ENCODE measurements at regions not wholly inside any gene's neighbourhood (a gene's known extent, or its start where the extent isn't known, plus 50 kb on each side); places are given as distances from the start of the nearest gene placed in this dataset.

GRCh38 chr2:167380555-167380954, 492.3 kb downstream of the XIRP2 start:
- no peak overlapping the region for H3K27ac ChIP-seq (ENCODE audit: low read depth, low read length)
- TF ChIP-seq TAF1 (IDR thresholded peaks at IDR 0.05; ENCODE audit: low read depth, low read length) (no peak), GABPA (IDR thresholded peaks at IDR 0.05; ENCODE audit: borderline replicate concordance, insufficient read depth, low read length) (no peak), CBX5 (IDR thresholded peaks at IDR 0.05; ENCODE audit: low read depth, low read length) (no peak), NRF1 (IDR thresholded peaks at IDR 0.05; ENCODE audit: low read depth, low read length) (no peak)
- peaks cover 8% of the 10 kb centered on the region for H3K79me1 ChIP-seq (ENCODE audit: low read depth, low read length)
- H3K36me3 ChIP-seq (ENCODE audit: control insufficient read depth in 2 of 4, insufficient read depth in 4 of 4, low read length in 3 of 4): no peaks in the 10 kb centered on the region
- H4K20me1 ChIP-seq (replicated peaks in 1 of 2; ENCODE audit: control insufficient read depth in 1 of 2, insufficient read depth in 2 of 2, low read length in 2 of 2): peaks cover 5 to 8% of the 10 kb centered on the region in 2 experiments
- no peak overlapping the region for H2BK20ac ChIP-seq (ENCODE audit: low read length)
- no peak overlapping the region for H2BK120ac ChIP-seq (replicated peaks; ENCODE audit: low read depth, low read length)
- no peak overlapping the region for H3K18ac ChIP-seq (ENCODE audit: extremely low read depth, low read length)
- H2BK5ac ChIP-seq (ENCODE audit: low read depth, low read length): no peak overlapping the region; the same call in 1 of the 2 replicates
- H4K91ac ChIP-seq (replicated peaks; ENCODE audit: insufficient read length, low read length): no peak overlapping the region
- no peaks in the 10 kb centered on the region for H3K23me2 ChIP-seq (ENCODE audit: low read depth, low read length)
- no peak overlapping the region for H3K23ac ChIP-seq (ENCODE audit: insufficient read length)
- no peaks in the 10 kb centered on the region for H3K9me3 ChIP-seq (ENCODE audit: insufficient read depth in 2 of 2, low read depth in 1 of 2, low read length in 1 of 2)
- H3K4me2 ChIP-seq (ENCODE audit: insufficient read depth in 1 of 2, low read depth in 2 of 2, low read length in 2 of 2): no peak overlapping the region
- peaks cover 2 to 9% (median 9%) of the 10 kb centered on the region in 4 experiments; a peak in 5 of 7 replicates for H3K4me1 ChIP-seq (replicated peaks in 1 of 4; ENCODE audit: control insufficient read depth in 3 of 4, insufficient read depth in 4 of 4, low read length in 3 of 4)
- no peak overlapping the region for H3K4me3 ChIP-seq (ENCODE audit: extremely low read depth in 1 of 4, insufficient read depth in 2 of 4, low read depth in 3 of 4, low read length in 4 of 4)
- no peak overlapping the region for H3K14ac ChIP-seq (ENCODE audit: insufficient read length)
- H4K5ac ChIP-seq (ENCODE audit: insufficient read length, low read depth, low read length): no peak overlapping the region
- no peaks in the 10 kb centered on the region for H3K27me3 ChIP-seq (replicated peaks in 1 of 4; ENCODE audit: control insufficient read depth in 3 of 4, extremely low read depth in 1 of 4, insufficient read depth in 3 of 4, low read length in 3 of 4)
- no peak overlapping the region for H3K56ac ChIP-seq (replicated peaks; ENCODE audit: insufficient read length, low read depth, low read length)
- 0 out of 2 replicates have a peak overlapping the region, but pooled peaks have one; percentile 32 for H2BK15ac ChIP-seq (ENCODE audit: low read length)
- H2AFZ ChIP-seq (ENCODE audit: low read length): no peak overlapping the region
- H4K8ac ChIP-seq (ENCODE audit: extremely low read depth, insufficient read depth, low read length): peak overlapping the region; percentile 14; the same call in 1 of the 2 replicates
- POLR2A ChIA-PET (ENCODE audit: partially characterized antibody): interaction anchor here (0.8 kb wide), 1 partner anchor 57 kb away, joined by 4 read pairs; no protein-coding TSS in a partner anchor
- CTCF ChIA-PET (ENCODE audit: partially characterized antibody): interaction anchor here (0.9 to 2.9 kb wide), 5 partner anchors 10 to 170 kb away, joined by 3 to 8 read pairs (median 4); no protein-coding TSS in a partner anchor
- peaks cover 3 to 62% of the 10 kb centered on the region in 2 experiments; a peak in 3 of 4 replicates for H3K79me2 ChIP-seq (ENCODE audit: control insufficient read depth in 1 of 2, insufficient read depth in 2 of 2, low read length in 2 of 2)
- no peak for FAIRE-seq
- H2BK12ac ChIP-seq (ENCODE audit: low read depth, low read length): no peak overlapping the region; the same call in 1 of the 2 replicates
- no peak for DNase-seq (ENCODE audit: low read depth in 1 of 2, low spot score in 2 of 2)
- 94% methylated on average over 4 of the region's 4 CpGs; no CpG with 5 or more reads in 1 of the 2 experiments for WGBS, 2 experiments (ENCODE audit: extremely low coverage in 1 of 2, insufficient coverage in 1 of 2, insufficient read length in 1 of 2, insufficient replicate concordance in 2 of 2, low coverage in 1 of 2, low lambda C conversion rate in 2 of 2, missing lambda C conversion rate in 1 of 2)
- no peak overlapping the region for H3K4ac ChIP-seq (replicated peaks; ENCODE audit: insufficient read length, low read depth, low read length)
- no peak overlapping the region for H2AK5ac ChIP-seq (ENCODE audit: low read depth, low read length)
- no peak overlapping the region for H3K9ac ChIP-seq (replicated peaks in 1 of 4; ENCODE audit: extremely low read depth in 1 of 4, low read depth in 3 of 4, low read length in 3 of 4)
